Left ventricle myocardium inferior (tissue), 1 donor: ENCODE measurements at regions not wholly inside any gene's neighbourhood (a gene's known extent, or its start where the extent isn't known, plus 50 kb on each side); places are given as distances from the start of the nearest gene placed in this dataset.

ENCODE experiments used
- DNase-seq: peaks from one replicate; pipeline ENCODE4 v3.0.0-alpha.2; 2020
- H3K27ac ChIP-seq: fragments of 200-600 bp; replicated peaks from 2 replicates; pipeline ENCODE4 v1.8.0; 2021
- H3K27me3 ChIP-seq: fragments of 200-600 bp; 2 replicates; pipeline ENCODE4 v1.8.0; 2021; ENCODE audit warnings: low read depth
- H3K36me3 ChIP-seq: fragments of 200-600 bp; 2 replicates; pipeline ENCODE4 v1.8.0; 2021
- H3K4me1 ChIP-seq: fragments of 200-600 bp; 2 replicates; pipeline ENCODE4 v1.8.0; 2021
- H3K4me3 ChIP-seq: fragments of 200-600 bp; 2 replicates; pipeline ENCODE4 v1.8.0; 2021; ENCODE audit warnings: mild to moderate bottlenecking, moderate library complexity
- H3K9me3 ChIP-seq: fragments of 200-600 bp; replicated peaks from 2 replicates; pipeline ENCODE4 v1.8.0; 2021
- CTCF ChIP-seq: fragments of 200-600 bp; IDR thresholded peaks from 2 replicates; pipeline ENCODE4 v1.8.0; 2021; ENCODE audit warnings: antibody characterized with exemption, mild to moderate bottlenecking, borderline replicate concordance
- intact Hi-C: fragments of 100-400 bp; cut with micrococcal nuclease; formaldehyde crosslinking; loops from one replicate; pipeline ENCODE4 v1.11.0; 2022
- donor health status: DM: no; HTN: yes; CAD: no; lungs with severe emphysema.

- H3K27me3 ChIP-seq: no peaks in the 10 kb centered on the region
- peaks cover 5% of the 10 kb centered on the region for H3K9me3 ChIP-seq
- no peak overlapping the region for H3K27ac ChIP-seq
- no peak for DNase-seq
- intact Hi-C loops: no loop called here
- H3K4me1 ChIP-seq: no peaks in the 10 kb centered on the region
- no peak for TF ChIP-seq CTCF
- no peak overlapping the region for H3K4me3 ChIP-seq
- no peaks in the 10 kb centered on the region for H3K36me3 ChIP-seq
Measured at GRCh38 chr9:20189871-20190270, 401.0 kb upstream of the SLC24A2 start.

- Histone ChIP-seq H3K4me1 (no peaks in the 10 kb centered on the region), H3K4me3 (no peak overlapping the region), H3K9me3 (peaks cover 3% of the 10 kb centered on the region), H3K27ac (no peak overlapping the region), H3K36me3 (no peaks in the 10 kb centered on the region), H3K27me3 (no peaks in the 10 kb centered on the region)
- DNase-seq: no peak
- no peak for TF ChIP-seq CTCF
- intact Hi-C loops: no loop called here
Measured at GRCh38 chr9:20188616-20189369, 400.0 kb upstream of the SLC24A2 start.

- no peaks in the 10 kb centered on the region for H3K27me3 ChIP-seq
- no peak overlapping the region for H3K4me3 ChIP-seq
- TF ChIP-seq CTCF: no peak
- H3K4me1 ChIP-seq: no peaks in the 10 kb centered on the region
- H3K36me3 ChIP-seq: no peaks in the 10 kb centered on the region
- H3K27ac ChIP-seq: no peak overlapping the region
- intact Hi-C loops: no loop called here
- DNase-seq: no peak
- peaks cover 10% of the 10 kb centered on the region for H3K9me3 ChIP-seq
Measured at GRCh38 chr9:20187318-20187717, 398.5 kb upstream of the SLC24A2 start.

- H3K9me3 ChIP-seq: peaks cover 15% of the 10 kb centered on the region
- H3K4me3 ChIP-seq: no peak overlapping the region
- intact Hi-C loops: no loop called here
- no peak for DNase-seq
- H3K27ac ChIP-seq: no peak overlapping the region
- H3K4me1 ChIP-seq: no peaks in the 10 kb centered on the region
- no peaks in the 10 kb centered on the region for H3K27me3 ChIP-seq
- TF ChIP-seq CTCF: no peak
- no peaks in the 10 kb centered on the region for H3K36me3 ChIP-seq
Measured at GRCh38 chr9:20186823-20187222, 398.0 kb upstream of the SLC24A2 start.

GRCh38 chr9:20186231-20186630 lies 397.4 kb upstream of the SLC24A2 start:
- Histone ChIP-seq H3K27me3 (no peaks in the 10 kb centered on the region), H3K36me3 (no peaks in the 10 kb centered on the region), H3K4me1 (no peaks in the 10 kb centered on the region), H3K4me3 (no peak overlapping the region), H3K9me3 (peaks cover 17% of the 10 kb centered on the region), H3K27ac (no peak overlapping the region)
- TF ChIP-seq CTCF: no peak
- intact Hi-C loops: no loop called here
- DNase-seq: no peak
